Right lobe of liver (tissue), 6 donors: ENCODE measurements at regions not wholly inside any gene's neighbourhood (a gene's known extent, or its start where the extent isn't known, plus 50 kb on each side); places are given as distances from the start of the nearest gene placed in this dataset.

Experiments used
- ATAC-seq, 4 donors: fragments of 200-7000 bp; cut with Tn5 transposase; one replicate each; pipeline ENCODE4 v1.9.1; 2020; ENCODE audit warnings: mild to moderate bottlenecking in 4 of 4, moderate library complexity in 4 of 4
- DNase-seq, 3 donors: peaks; one replicate each; pipeline ENCODE4 v3.0.0-alpha.2; 2020
- H3K27ac ChIP-seq, 3 donors: fragments of 200-600 bp; one replicate each; pipeline ENCODE4 v1.8.0; 2022
- H3K27me3 ChIP-seq, 2 donors: fragments of 200-600 bp; one replicate each; pipeline ENCODE4 v1.8.0; 2022
- H3K36me3 ChIP-seq, 4 donors: fragments of 200-600 bp; sonication (generic) in 1 of 4; one replicate each; pipeline versions ENCODE4 v1.5.1 to v1.8.0; 2017 to 2022; ENCODE audit warnings: control low read depth in 1 of 4
- H3K4me1 ChIP-seq, 4 donors: fragments of 200-600 bp; sonication (generic) in 1 of 4; one replicate each; pipeline versions ENCODE4 v1.5.1 to v1.8.0; 2017 to 2022; ENCODE audit warnings: control low read depth in 1 of 4
- H3K4me3 ChIP-seq, 3 donors: fragments of 200-600 bp; one replicate each; pipeline ENCODE4 v1.8.0; 2022
- H3K9me3 ChIP-seq, 4 donors: fragments of 200-600 bp; sonication (generic) in 1 of 4; one replicate each; pipeline versions ENCODE4 v1.5.1 to v1.8.0; 2017 to 2022; ENCODE audit warnings: control low read depth in 1 of 4
- CTCF ChIP-seq, 4 donors: fragments of 200-600 bp in 3 of 4; fragments of 450-650 bp in 1 of 4; IDR thresholded peaks; one replicate each; pipeline versions ENCODE4 v1.5.1 to v1.8.0; 2016 to 2022; ENCODE audit warnings: antibody characterized with exemption in 4 of 4, mild to moderate bottlenecking in 2 of 4
- POLR2A ChIP-seq: fragments of 450-650 bp; IDR thresholded peaks from one replicate; pipeline ENCODE4 v1.6.1; 2017; ENCODE audit warnings: antibody characterized with exemption, mild to moderate bottlenecking
- WGBS: methylation state at CpG from one replicate; pipeline ENCODE4 v1.1.6; 2018; ENCODE audit warnings: low coverage, low lambda C conversion rate; ENCODE audit not compliant: insufficient coverage; ENCODE audit errors: missing lambda C conversion rate; 5-methylcytosine and 5-hydroxymethylcytosine counted together
- intact Hi-C, 2 donors: fragments of 100-400 bp; cut with DNase I; formaldehyde crosslinking; loops; one replicate each; pipeline versions ENCODE4 v1.11.2 to v1.14.1; 2022
- donor health status: DM: no; HTN: yes; CAD: no.
- donor health status: DM: no; HTN: no; CAD: no.
- donor health status: DM: no; HTN: no; CAD: no.
- donor health status: DM: no; HTN: yes; CAD: no.
- donor health status: DM: no; HTN: yes; CAD: no.

- ATAC-seq, result no peak
- TF ChIP-seq CTCF (IDR thresholded peaks at IDR 0.05) (no peak), POLR2A (no peak)
These were observed 375.7 kb upstream of the CCNH start for GRCh38 chr5:87788416-87788815.

GRCh38 chr5:87787625-87788256 is 375.0 kb upstream of the CCNH start:
- Histone ChIP-seq H3K9me3 (no peaks in the 10 kb centered on the region), H3K27me3 (no peaks in the 10 kb centered on the region), H3K36me3 (no peaks in the 10 kb centered on the region), H3K4me1 (no peaks in the 10 kb centered on the region), H3K27ac (no peak overlapping the region), H3K4me3 (no peak overlapping the region)
- intact Hi-C loops, result no loop called here
- ATAC-seq (no peak), DNase-seq (no peak)
- WGBS, result 48% methylated on average over 2 of the region's 2 CpGs
- TF ChIP-seq POLR2A (no peak), CTCF (IDR thresholded peaks at IDR 0.05) (no peak)

More at GRCh38 chr5:87788416-87788815, 375.7 kb upstream of the CCNH start:
- 65% methylated on average over 2 of the region's 2 CpGs for WGBS
- Histone ChIP-seq H3K27ac (no peak overlapping the region), H3K36me3 (no peaks in the 10 kb centered on the region), H3K27me3 (no peaks in the 10 kb centered on the region), H3K4me1 (no peaks in the 10 kb centered on the region), H3K4me3 (no peak overlapping the region), H3K9me3 (no peaks in the 10 kb centered on the region)
- intact Hi-C loops, result no loop called here
- DNase-seq, result no peak

GRCh38 chr5:87787086-87787485 is 374.4 kb upstream of the CCNH start:
- H3K4me3 ChIP-seq, result no peak overlapping the region
- TF ChIP-seq POLR2A (no peak), CTCF (IDR thresholded peaks at IDR 0.05) (no peak)
- peaks cover 0 to 4% of the 10 kb centered on the region in 2 donors for H3K27me3 ChIP-seq
- 58% methylated on average over 4 of the region's 4 CpGs for WGBS
- intact Hi-C loops, result no loop called here
- H3K4me1 ChIP-seq, result no peaks in the 10 kb centered on the region
- no peak overlapping the region for H3K27ac ChIP-seq
- no peaks in the 10 kb centered on the region for H3K9me3 ChIP-seq
- no peaks in the 10 kb centered on the region for H3K36me3 ChIP-seq
- no peak for DNase-seq
- no peak for ATAC-seq

- H3K4me1 ChIP-seq, result no peaks in the 10 kb centered on the region
- no peak for DNase-seq
- H3K4me3 ChIP-seq, result no peak overlapping the region
- H3K36me3 ChIP-seq, result no peaks in the 10 kb centered on the region
- 54% methylated on average over 1 of the region's 1 CpG for WGBS
- ATAC-seq, result no peak
- no peak overlapping the region for H3K27ac ChIP-seq
- intact Hi-C loops, result no loop called here
- H3K9me3 ChIP-seq, result no peaks in the 10 kb centered on the region
- TF ChIP-seq POLR2A, result no peak
- H3K27me3 ChIP-seq, result peaks cover 0 to 4% of the 10 kb centered on the region in 2 donors
These were observed 373.7 kb upstream of the CCNH start for GRCh38 chr5:87786471-87786870.

- Histone ChIP-seq H3K27me3 (peaks cover 0 to 4% of the 10 kb centered on the region in 2 donors), H3K4me3 (no peak overlapping the region), H3K27ac (no peak overlapping the region), H3K36me3 (no peaks in the 10 kb centered on the region), H3K4me1 (no peaks in the 10 kb centered on the region), H3K9me3 (no peaks in the 10 kb centered on the region)
- ATAC-seq (no peak), DNase-seq (no peak)
- intact Hi-C loops, result no loop called here
- TF ChIP-seq POLR2A (no peak), CTCF (IDR thresholded peaks at IDR 0.05) (no peak)
- 24% methylated on average over 4 of the region's 4 CpGs for WGBS
These were observed 373.0 kb upstream of the CCNH start for GRCh38 chr5:87785554-87786335.
